Liver (tissue), 8 donors: ENCODE measurements at regions not wholly inside any gene's neighbourhood (a gene's known extent, or its start where the extent isn't known, plus 50 kb on each side); places are given as distances from the start of the nearest gene placed in this dataset.

ENCODE experiments used
- DNase-seq: peaks from one replicate; pipeline ENCODE4 v3.0.0-alpha.2; 2017; ENCODE audit warnings: low spot score
- H3K27ac ChIP-seq, 2 donors: one replicate each; pipeline ENCODE4 v1.7.0; 2013; ENCODE audit warnings: inconsistent platforms in 2 of 2, low read length in 2 of 2, control low read depth in 1 of 2, low read depth in 1 of 2, mild to moderate bottlenecking in 1 of 2
- H3K27me3 ChIP-seq, 4 donors: one replicate each; pipeline versions ENCODE4 v1.6.1 to v1.7.0; 2013; ENCODE audit warnings: low read length in 3 of 4, inconsistent platforms in 1 of 4, mild to moderate bottlenecking in 1 of 4, moderate library complexity in 1 of 4; ENCODE audit not compliant: control insufficient read depth in 4 of 4, insufficient read depth in 4 of 4
- H3K36me3 ChIP-seq, 4 donors: one replicate each; pipeline versions ENCODE4 v1.6.1 to v1.7.0; 2013; ENCODE audit warnings: low read length in 3 of 4, mild to moderate bottlenecking in 3 of 4, low read depth in 1 of 4, moderate library complexity in 1 of 4; ENCODE audit not compliant: control insufficient read depth in 4 of 4, insufficient read depth in 3 of 4
- H3K4me1 ChIP-seq, 4 donors: one replicate each; pipeline versions ENCODE4 v1.6.1 to v1.7.0; 2013; ENCODE audit warnings: low read length in 3 of 4, mild to moderate bottlenecking in 3 of 4, moderate library complexity in 1 of 4; ENCODE audit not compliant: control insufficient read depth in 4 of 4, insufficient read depth in 4 of 4
- H3K4me3 ChIP-seq, 3 donors: one replicate each; pipeline versions ENCODE4 v1.6.1 to v1.7.0; 2013; ENCODE audit warnings: low read length in 3 of 3, control low read depth in 1 of 3, low read depth in 1 of 3, mild to moderate bottlenecking in 1 of 3
- H3K9ac ChIP-seq, 2 donors: one replicate each; pipeline ENCODE4 v1.7.0; 2013; ENCODE audit warnings: low read length in 2 of 2, mild to moderate bottlenecking in 2 of 2, moderate library complexity in 2 of 2, control low read depth in 1 of 2, low read depth in 1 of 2
- H3K9me3 ChIP-seq, 4 donors: one replicate each; pipeline versions ENCODE4 v1.6.1 to v1.7.0; 2013; ENCODE audit warnings: low read length in 3 of 4; ENCODE audit not compliant: control insufficient read depth in 4 of 4
- EGR1 ChIP-seq, 2 donors: IDR thresholded peaks; 2 replicates each; pipeline ENCODE4 v1.6.1; 2016 to 2018; ENCODE audit warnings: antibody characterized with exemption in 2 of 2, low read depth in 2 of 2
- FOXA1 ChIP-seq: IDR thresholded peaks from 2 replicates; pipeline ENCODE4 v1.6.1; 2016; ENCODE audit warnings: antibody characterized with exemption
- HNF4A ChIP-seq, 2 donors: conservative IDR thresholded peaks; 2 replicates each; pipeline ENCODE4 v1.6.1; 2016; ENCODE audit warnings: antibody characterized with exemption in 2 of 2, mild to moderate bottlenecking in 2 of 2
- HNF4G ChIP-seq: IDR thresholded peaks from 2 replicates; pipeline ENCODE4 v1.6.1; 2016; ENCODE audit warnings: antibody characterized with exemption
- JUND ChIP-seq, 2 donors: IDR thresholded peaks; 2 replicates each; pipeline ENCODE4 v1.6.1; 2016; ENCODE audit warnings: antibody characterized with exemption in 2 of 2
- NR2F2 ChIP-seq: IDR thresholded peaks from 2 replicates; pipeline ENCODE4 v1.6.1; 2016; ENCODE audit warnings: antibody characterized with exemption
- RAD21 ChIP-seq, 2 donors: IDR thresholded peaks; 2 replicates each; pipeline ENCODE4 v1.6.1; 2016; ENCODE audit warnings: antibody characterized with exemption in 2 of 2, mild to moderate bottlenecking in 2 of 2
- RXRA ChIP-seq, 2 donors: IDR thresholded peaks; 2 replicates each; pipeline ENCODE4 v1.6.1; 2017 to 2018; ENCODE audit warnings: antibody characterized with exemption in 2 of 2, mild to moderate bottlenecking in 1 of 2
- SP1 ChIP-seq: IDR thresholded peaks from 2 replicates; pipeline ENCODE4 v1.6.1; 2018; ENCODE audit warnings: antibody characterized with exemption, mild to moderate bottlenecking
- TAF1 ChIP-seq: conservative IDR thresholded peaks from 2 replicates; pipeline ENCODE4 v1.6.1; 2016; ENCODE audit warnings: antibody characterized with exemption, mild to moderate bottlenecking
- YY1 ChIP-seq: IDR thresholded peaks from 2 replicates; pipeline ENCODE4 v1.6.1; 2016; ENCODE audit warnings: antibody characterized with exemption, mild to moderate bottlenecking
- WGBS: extraction: QIAGEN DNeasy Blood & Tissue Kit; methylation state at CpG from one replicate; pipeline ENCODE4 v1.1.7; 2013; 5-methylcytosine and 5-hydroxymethylcytosine counted together
- TF ChIP-seq, protein P1 (sequence below): fragments of 150-350 bp; IDR thresholded peaks from 2 replicates; pipeline ENCODE4 v1.5.1; 2017; ENCODE audit warnings: improper control_type of control experiment, low read depth, low read length; ENCODE audit not compliant: missing input control
- TF ChIP-seq, protein P2 (sequence below): IDR thresholded peaks from 2 replicates; pipeline ENCODE4 v1.6.1; 2016; ENCODE audit warnings: antibody characterized with exemption
- TF ChIP-seq, protein P3 (sequence below): IDR thresholded peaks from 2 replicates; pipeline ENCODE4 v1.6.1; 2016; ENCODE audit warnings: antibody characterized with exemption
- TF ChIP-seq, protein P4 (sequence below): IDR thresholded peaks from 2 replicates; pipeline ENCODE4 v1.6.1; 2016; ENCODE audit warnings: antibody characterized with exemption, mild to moderate bottlenecking
- donor health status: healthy.
- donor health status: healthy.
- donor health status: healthy.
- donor health status: healthy.
- donor health status: healthy.

DNA sequence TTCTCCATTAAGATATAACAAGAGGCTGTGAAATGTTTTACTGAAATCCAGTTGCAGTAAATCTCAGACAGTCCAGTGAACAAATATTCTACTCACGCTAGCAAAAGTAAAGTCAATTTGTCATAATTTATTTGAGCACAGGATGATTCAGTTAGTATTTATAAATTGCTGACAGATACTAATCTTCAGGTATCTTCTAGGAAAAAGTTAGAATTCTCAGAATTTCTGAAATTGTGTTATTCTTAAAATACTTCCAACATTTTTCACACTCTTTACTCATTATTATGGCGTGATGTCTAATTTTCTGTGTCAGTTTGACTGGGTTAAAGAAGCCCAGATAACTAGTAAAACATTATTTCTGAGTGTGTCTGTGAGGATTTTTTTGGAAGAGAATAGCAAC lies 460.2 kb upstream of the ACVR2A start:
- Histone ChIP-seq H3K9ac (no peak overlapping the region), H3K4me3 (no peak overlapping the region), H3K27me3 (no peaks in the 10 kb centered on the region), H3K36me3 (no peaks in the 10 kb centered on the region), H3K4me1 (peaks cover 0 to 2% (median under 1%) of the 10 kb centered on the region in 4 donors), H3K27ac (no peak overlapping the region), H3K9me3 (no peaks in the 10 kb centered on the region)
- WGBS, result 90% methylated on average over 2 of the region's 2 CpGs
- DNase-seq, result no peak
- TF ChIP-seq, protein P1, sequence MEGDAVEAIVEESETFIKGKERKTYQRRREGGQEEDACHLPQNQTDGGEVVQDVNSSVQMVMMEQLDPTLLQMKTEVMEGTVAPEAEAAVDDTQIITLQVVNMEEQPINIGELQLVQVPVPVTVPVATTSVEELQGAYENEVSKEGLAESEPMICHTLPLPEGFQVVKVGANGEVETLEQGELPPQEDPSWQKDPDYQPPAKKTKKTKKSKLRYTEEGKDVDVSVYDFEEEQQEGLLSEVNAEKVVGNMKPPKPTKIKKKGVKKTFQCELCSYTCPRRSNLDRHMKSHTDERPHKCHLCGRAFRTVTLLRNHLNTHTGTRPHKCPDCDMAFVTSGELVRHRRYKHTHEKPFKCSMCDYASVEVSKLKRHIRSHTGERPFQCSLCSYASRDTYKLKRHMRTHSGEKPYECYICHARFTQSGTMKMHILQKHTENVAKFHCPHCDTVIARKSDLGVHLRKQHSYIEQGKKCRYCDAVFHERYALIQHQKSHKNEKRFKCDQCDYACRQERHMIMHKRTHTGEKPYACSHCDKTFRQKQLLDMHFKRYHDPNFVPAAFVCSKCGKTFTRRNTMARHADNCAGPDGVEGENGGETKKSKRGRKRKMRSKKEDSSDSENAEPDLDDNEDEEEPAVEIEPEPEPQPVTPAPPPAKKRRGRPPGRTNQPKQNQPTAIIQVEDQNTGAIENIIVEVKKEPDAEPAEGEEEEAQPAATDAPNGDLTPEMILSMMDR, result no peak
- TF ChIP-seq RXRA (IDR thresholded peaks at IDR 0.05) (no peak), FOXA1 (no peak), EGR1 (IDR thresholded peaks at IDR 0.05; ENCODE audit: low read depth in 2 of 2) (no peak), NR2F2 (no peak), JUND (IDR thresholded peaks at IDR 0.05) (no peak), TAF1 (no peak), SP1 (no peak), YY1 (no peak), RAD21 (IDR thresholded peaks at IDR 0.05) (no peak), HNF4G (no peak), HNF4A (conservative IDR thresholded peaks at IDR 0.05) (no peak)
- TF ChIP-seq, protein P2, sequence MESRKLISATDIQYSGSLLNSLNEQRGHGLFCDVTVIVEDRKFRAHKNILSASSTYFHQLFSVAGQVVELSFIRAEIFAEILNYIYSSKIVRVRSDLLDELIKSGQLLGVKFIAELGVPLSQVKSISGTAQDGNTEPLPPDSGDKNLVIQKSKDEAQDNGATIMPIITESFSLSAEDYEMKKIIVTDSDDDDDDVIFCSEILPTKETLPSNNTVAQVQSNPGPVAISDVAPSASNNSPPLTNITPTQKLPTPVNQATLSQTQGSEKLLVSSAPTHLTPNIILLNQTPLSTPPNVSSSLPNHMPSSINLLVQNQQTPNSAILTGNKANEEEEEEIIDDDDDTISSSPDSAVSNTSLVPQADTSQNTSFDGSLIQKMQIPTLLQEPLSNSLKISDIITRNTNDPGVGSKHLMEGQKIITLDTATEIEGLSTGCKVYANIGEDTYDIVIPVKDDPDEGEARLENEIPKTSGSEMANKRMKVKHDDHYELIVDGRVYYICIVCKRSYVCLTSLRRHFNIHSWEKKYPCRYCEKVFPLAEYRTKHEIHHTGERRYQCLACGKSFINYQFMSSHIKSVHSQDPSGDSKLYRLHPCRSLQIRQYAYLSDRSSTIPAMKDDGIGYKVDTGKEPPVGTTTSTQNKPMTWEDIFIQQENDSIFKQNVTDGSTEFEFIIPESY, result no peak
- TF ChIP-seq, protein P3, sequence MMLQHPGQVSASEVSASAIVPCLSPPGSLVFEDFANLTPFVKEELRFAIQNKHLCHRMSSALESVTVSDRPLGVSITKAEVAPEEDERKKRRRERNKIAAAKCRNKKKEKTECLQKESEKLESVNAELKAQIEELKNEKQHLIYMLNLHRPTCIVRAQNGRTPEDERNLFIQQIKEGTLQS, result no peak
- TF ChIP-seq, protein P4, sequence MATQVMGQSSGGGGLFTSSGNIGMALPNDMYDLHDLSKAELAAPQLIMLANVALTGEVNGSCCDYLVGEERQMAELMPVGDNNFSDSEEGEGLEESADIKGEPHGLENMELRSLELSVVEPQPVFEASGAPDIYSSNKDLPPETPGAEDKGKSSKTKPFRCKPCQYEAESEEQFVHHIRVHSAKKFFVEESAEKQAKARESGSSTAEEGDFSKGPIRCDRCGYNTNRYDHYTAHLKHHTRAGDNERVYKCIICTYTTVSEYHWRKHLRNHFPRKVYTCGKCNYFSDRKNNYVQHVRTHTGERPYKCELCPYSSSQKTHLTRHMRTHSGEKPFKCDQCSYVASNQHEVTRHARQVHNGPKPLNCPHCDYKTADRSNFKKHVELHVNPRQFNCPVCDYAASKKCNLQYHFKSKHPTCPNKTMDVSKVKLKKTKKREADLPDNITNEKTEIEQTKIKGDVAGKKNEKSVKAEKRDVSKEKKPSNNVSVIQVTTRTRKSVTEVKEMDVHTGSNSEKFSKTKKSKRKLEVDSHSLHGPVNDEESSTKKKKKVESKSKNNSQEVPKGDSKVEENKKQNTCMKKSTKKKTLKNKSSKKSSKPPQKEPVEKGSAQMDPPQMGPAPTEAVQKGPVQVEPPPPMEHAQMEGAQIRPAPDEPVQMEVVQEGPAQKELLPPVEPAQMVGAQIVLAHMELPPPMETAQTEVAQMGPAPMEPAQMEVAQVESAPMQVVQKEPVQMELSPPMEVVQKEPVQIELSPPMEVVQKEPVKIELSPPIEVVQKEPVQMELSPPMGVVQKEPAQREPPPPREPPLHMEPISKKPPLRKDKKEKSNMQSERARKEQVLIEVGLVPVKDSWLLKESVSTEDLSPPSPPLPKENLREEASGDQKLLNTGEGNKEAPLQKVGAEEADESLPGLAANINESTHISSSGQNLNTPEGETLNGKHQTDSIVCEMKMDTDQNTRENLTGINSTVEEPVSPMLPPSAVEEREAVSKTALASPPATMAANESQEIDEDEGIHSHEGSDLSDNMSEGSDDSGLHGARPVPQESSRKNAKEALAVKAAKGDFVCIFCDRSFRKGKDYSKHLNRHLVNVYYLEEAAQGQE, result no peak

DNA sequence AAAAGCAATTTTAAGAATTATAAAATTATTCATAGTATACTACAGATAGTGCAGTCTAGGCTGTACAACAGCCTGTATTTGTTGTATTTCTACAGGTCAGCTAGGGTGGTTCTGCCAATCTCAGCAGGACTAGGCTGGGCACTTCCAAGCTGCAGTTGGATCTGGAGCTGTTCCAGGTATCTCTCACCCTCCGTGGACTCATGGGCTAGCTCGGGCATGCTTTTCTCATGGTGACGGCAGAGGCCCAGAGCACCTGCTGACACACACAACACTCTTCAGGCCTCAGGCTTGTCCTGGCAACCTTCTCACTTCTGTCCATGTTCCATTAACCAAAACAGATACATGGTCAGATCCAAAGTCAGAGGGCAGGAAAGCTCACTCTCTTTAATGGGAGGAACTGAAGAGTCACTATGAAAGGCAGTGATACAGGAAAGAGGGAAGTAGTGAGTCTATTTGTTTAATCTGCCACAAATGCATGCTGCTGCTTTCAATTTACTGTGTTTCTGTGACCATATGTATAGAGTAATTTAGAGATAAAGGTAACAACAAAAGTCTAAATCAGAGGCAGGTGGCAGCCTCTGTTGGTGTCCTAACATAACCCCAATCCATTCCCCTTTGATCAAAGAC lies 462.4 kb upstream of the ACVR2A start:
- H3K4me3 ChIP-seq, result no peak overlapping the region
- H3K27ac ChIP-seq, result no peak overlapping the region
- no peaks in the 10 kb centered on the region for H3K36me3 ChIP-seq
- WGBS, result 62% methylated on average over 3 of the region's 3 CpGs
- DNase-seq, result no peak
- TF ChIP-seq TAF1 (no peak), JUND (IDR thresholded peaks at IDR 0.05) (no peak)
- peaks cover 0 to 2% (median under 1%) of the 10 kb centered on the region in 4 donors for H3K4me1 ChIP-seq
- no peaks in the 10 kb centered on the region for H3K27me3 ChIP-seq
- H3K9me3 ChIP-seq, result no peaks in the 10 kb centered on the region
- H3K9ac ChIP-seq, result no peak overlapping the region
